Renal pelvis (tissue), 1 donor: ENCODE measurements at regions not wholly inside any gene's neighbourhood (a gene's known extent, or its start where the extent isn't known, plus 50 kb on each side); places are given as distances from the start of the nearest gene placed in this dataset.
"Not testable (repeated sequence)": the region's sequence is repeated elsewhere in the genome, so short reads cannot be mapped to it uniquely, and the experiment has no call there.

Source experiments
- DNase-seq: peaks from one replicate; pipeline ENCODE4 v3.0.0-alpha.2; 2013

GRCh38 chr13:84865783-84866221 lies 933.4 kb downstream of the SLITRK6 start:
- peak; percentile 26 for DNase-seq

GRCh38 chr13:84864341-84864740 lies 934.9 kb downstream of the SLITRK6 start:
- no peak for DNase-seq

- DNase-seq = no peak
These were observed 952.1 kb downstream of the SLITRK6 start for GRCh38 chr13:84847107-84847506.

- no peak for DNase-seq
These were observed 953.2 kb downstream of the SLITRK6 start for GRCh38 chr13:84845907-84846619.

- no peak for DNase-seq
These were observed 954.7 kb downstream of the SLITRK6 start for GRCh38 chr13:84844473-84844872.

- DNase-seq = no peak
These were observed 955.9 kb downstream of the SLITRK6 start for GRCh38 chr13:84843368-84843767.

GRCh38 chr13:84834201-84834600 lies 951.9 kb upstream of the SLITRK1 start:
- no peak for DNase-seq

GRCh38 chr13:84831666-84832657 lies 949.7 kb upstream of the SLITRK1 start:
- no peak for DNase-seq

- DNase-seq = no peak
These were observed 941.3 kb upstream of the SLITRK1 start for GRCh38 chr13:84823528-84823927.

- no peak for DNase-seq
These were observed 939.0 kb upstream of the SLITRK1 start for GRCh38 chr13:84821261-84821660.

- DNase-seq = no peak
These were observed 934.4 kb upstream of the SLITRK1 start for GRCh38 chr13:84816567-84817105.

GRCh38 chr13:84812789-84813188 lies 930.5 kb upstream of the SLITRK1 start:
- no peak for DNase-seq

GRCh38 chr13:84812078-84812477 lies 929.8 kb upstream of the SLITRK1 start:
- DNase-seq = no peak

- DNase-seq = no peak
These were observed 928.5 kb upstream of the SLITRK1 start for GRCh38 chr13:84810781-84811180.

- no peak for DNase-seq
These were observed 919.8 kb upstream of the SLITRK1 start for GRCh38 chr13:84802073-84802472.

- no peak for DNase-seq
These were observed 902.3 kb upstream of the SLITRK1 start for GRCh38 chr13:84784443-84785153.

GRCh38 chr13:84777316-84777715 lies 895.0 kb upstream of the SLITRK1 start:
- DNase-seq = no peak

- no peak for DNase-seq
These were observed 894.3 kb upstream of the SLITRK1 start for GRCh38 chr13:84776593-84776992.

- not testable (repeated sequence) for DNase-seq
These were observed 893.6 kb upstream of the SLITRK1 start for GRCh38 chr13:84775920-84776319.

GRCh38 chr13:84774111-84774510 lies 891.8 kb upstream of the SLITRK1 start:
- DNase-seq = no peak

- no peak for DNase-seq
These were observed 878.7 kb upstream of the SLITRK1 start for GRCh38 chr13:84760956-84761355.

- DNase-seq = no peak
These were observed 866.9 kb upstream of the SLITRK1 start for GRCh38 chr13:84749126-84749525.
